ENCODE measurements at regions not wholly inside any gene's neighbourhood (a gene's known extent, or its start where the extent isn't known, plus 50 kb on each side); places are given as distances from the start of the nearest gene placed in this dataset.

DNA sequence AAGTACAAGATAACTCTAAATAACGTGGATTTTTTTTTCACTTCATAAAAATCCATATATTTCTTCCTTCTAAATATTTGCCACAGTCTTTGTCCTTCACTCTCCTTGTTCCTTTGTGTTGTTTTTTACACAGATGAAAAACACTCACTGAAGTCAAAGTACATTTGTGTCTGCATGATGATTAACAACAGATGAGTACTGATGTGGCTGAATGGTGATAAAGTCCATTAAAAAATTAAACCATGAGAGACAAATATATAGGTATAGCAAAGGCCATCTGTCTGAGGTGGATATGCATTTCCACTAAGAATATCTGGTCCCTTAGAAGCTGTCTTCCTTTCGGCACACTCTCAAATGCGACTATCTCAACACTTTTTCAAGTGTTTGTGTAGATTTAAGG lies 317.5 kb upstream of the MCTP2 start:
- H4K20me1 ChIP-seq (ENCODE audit: insufficient read depth) = no peaks in the 10 kb centered on the region
- ATAC-seq = no peak
- POLR2A ChIA-PET = no interaction called here

DNA sequence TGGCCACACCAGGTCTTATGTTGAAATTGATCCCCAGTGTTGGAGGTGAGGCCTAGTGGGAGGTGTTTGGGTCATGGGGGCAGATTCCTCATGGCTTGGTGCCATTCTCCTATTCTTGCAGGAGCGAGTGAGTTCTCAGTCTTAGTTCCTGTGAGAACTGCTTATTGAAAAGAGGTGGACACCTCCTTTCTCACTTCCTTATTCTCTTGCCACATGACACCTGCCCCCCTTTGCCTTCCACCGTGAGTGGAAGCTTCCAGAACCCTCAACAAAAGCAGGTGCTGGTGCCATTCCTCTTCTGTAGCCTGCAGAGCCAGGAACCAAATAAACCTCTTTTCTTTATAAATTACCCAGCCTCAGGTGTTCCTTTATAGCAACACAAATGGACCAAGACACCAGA lies 318.1 kb upstream of the MCTP2 start:
- DNase-seq (ENCODE audit: low read depth, low spot score) (no peak), ATAC-seq (no peak)
- Histone ChIP-seq H2AFZ (ENCODE audit: low read depth, low read length, poor library complexity, severe bottlenecking) (no peak overlapping the region), H3K36me3 (ENCODE audit: control insufficient read depth in 1 of 2, insufficient read depth in 2 of 2, low read length in 2 of 2) (no peaks in the 10 kb centered on the region), H3K27me3 (ENCODE audit: insufficient read depth, low read length) (no peaks in the 10 kb centered on the region), H3K79me2 (ENCODE audit: insufficient read depth, low read length) (no peaks in the 10 kb centered on the region), H3K27ac (ENCODE audit: low read depth, low read length) (no peak overlapping the region), H3K9me2 (ENCODE audit: insufficient read depth) (no peaks in the 10 kb centered on the region), H3K9ac (ENCODE audit: low read length) (no peak overlapping the region), H3K4me2 (ENCODE audit: low read length) (no peak overlapping the region), H3K9me3 (ENCODE audit: control insufficient read depth in 1 of 2, insufficient read depth in 1 of 2, low read depth in 1 of 2, low read length in 2 of 2) (0 out of 4 replicates have a peak, but pooled peaks cover 0 to 4% of the 10 kb centered on the region in 2 experiments), H3K4me3 (replicated peaks in 1 of 2; ENCODE audit: low read depth in 1 of 2, low read length in 2 of 2) (no peak overlapping the region), H4K20me1 (ENCODE audit: insufficient read depth) (no peaks in the 10 kb centered on the region), H3K4me1 (ENCODE audit: control insufficient read depth in 1 of 2, insufficient read depth in 2 of 2, low read length in 2 of 2) (no peaks in the 10 kb centered on the region)
- intact Hi-C loops (cut with micrococcal nuclease) = no loop called here
- ChIA-PET POLR2A (no interaction called here), CTCF (no interaction called here), RAD21 (ENCODE audit: low non-redundant PET in 1 of 2, low total read pairs in 2 of 2, uncharacterized antibody in 2 of 2, unreplicated experiment in 2 of 2) (no interaction called here)
- no TSS peak for BruUV-seq (replicated peaks)
- TF ChIP-seq POLR2A (IDR thresholded peaks at IDR 0.05; ENCODE audit: borderline replicate concordance, extremely low read depth, insufficient read depth, insufficient read length) = no peak
- TF ChIP-seq FOSL1 (IDR thresholded peaks at IDR 0.05; ENCODE audit: low read depth) = no peak
- TF ChIP-seq SP1 (IDR thresholded peaks at IDR 0.05; ENCODE audit: low read depth) = no peak
- TF ChIP-seq POLR2AphosphoS5 (IDR thresholded peaks at IDR 0.05; ENCODE audit: low read depth, low read length) = no peak
- TF ChIP-seq, protein P1, sequence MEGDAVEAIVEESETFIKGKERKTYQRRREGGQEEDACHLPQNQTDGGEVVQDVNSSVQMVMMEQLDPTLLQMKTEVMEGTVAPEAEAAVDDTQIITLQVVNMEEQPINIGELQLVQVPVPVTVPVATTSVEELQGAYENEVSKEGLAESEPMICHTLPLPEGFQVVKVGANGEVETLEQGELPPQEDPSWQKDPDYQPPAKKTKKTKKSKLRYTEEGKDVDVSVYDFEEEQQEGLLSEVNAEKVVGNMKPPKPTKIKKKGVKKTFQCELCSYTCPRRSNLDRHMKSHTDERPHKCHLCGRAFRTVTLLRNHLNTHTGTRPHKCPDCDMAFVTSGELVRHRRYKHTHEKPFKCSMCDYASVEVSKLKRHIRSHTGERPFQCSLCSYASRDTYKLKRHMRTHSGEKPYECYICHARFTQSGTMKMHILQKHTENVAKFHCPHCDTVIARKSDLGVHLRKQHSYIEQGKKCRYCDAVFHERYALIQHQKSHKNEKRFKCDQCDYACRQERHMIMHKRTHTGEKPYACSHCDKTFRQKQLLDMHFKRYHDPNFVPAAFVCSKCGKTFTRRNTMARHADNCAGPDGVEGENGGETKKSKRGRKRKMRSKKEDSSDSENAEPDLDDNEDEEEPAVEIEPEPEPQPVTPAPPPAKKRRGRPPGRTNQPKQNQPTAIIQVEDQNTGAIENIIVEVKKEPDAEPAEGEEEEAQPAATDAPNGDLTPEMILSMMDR (IDR thresholded peaks at IDR 0.05 in 2 of 3, conservative IDR thresholded peaks at IDR 0.05 in 1 of 3; ENCODE audit: borderline replicate concordance in 1 of 3, insufficient read depth in 1 of 3, low read depth in 2 of 3, low read length in 2 of 3) = no peak
- TF ChIP-seq, protein P2, sequence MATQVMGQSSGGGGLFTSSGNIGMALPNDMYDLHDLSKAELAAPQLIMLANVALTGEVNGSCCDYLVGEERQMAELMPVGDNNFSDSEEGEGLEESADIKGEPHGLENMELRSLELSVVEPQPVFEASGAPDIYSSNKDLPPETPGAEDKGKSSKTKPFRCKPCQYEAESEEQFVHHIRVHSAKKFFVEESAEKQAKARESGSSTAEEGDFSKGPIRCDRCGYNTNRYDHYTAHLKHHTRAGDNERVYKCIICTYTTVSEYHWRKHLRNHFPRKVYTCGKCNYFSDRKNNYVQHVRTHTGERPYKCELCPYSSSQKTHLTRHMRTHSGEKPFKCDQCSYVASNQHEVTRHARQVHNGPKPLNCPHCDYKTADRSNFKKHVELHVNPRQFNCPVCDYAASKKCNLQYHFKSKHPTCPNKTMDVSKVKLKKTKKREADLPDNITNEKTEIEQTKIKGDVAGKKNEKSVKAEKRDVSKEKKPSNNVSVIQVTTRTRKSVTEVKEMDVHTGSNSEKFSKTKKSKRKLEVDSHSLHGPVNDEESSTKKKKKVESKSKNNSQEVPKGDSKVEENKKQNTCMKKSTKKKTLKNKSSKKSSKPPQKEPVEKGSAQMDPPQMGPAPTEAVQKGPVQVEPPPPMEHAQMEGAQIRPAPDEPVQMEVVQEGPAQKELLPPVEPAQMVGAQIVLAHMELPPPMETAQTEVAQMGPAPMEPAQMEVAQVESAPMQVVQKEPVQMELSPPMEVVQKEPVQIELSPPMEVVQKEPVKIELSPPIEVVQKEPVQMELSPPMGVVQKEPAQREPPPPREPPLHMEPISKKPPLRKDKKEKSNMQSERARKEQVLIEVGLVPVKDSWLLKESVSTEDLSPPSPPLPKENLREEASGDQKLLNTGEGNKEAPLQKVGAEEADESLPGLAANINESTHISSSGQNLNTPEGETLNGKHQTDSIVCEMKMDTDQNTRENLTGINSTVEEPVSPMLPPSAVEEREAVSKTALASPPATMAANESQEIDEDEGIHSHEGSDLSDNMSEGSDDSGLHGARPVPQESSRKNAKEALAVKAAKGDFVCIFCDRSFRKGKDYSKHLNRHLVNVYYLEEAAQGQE (IDR thresholded peaks at IDR 0.05; ENCODE audit: low read depth) = no peak
- no peak for TF ChIP-seq ELF1 (IDR thresholded peaks at IDR 0.05; ENCODE audit: borderline replicate concordance, low read depth)
- TF ChIP-seq SIN3A (IDR thresholded peaks at IDR 0.05; ENCODE audit: low read depth) = no peak
- no peak for TF ChIP-seq ZNF274 (IDR thresholded peaks at IDR 0.05; ENCODE audit: low read depth, low read length)
- TF ChIP-seq SRF (IDR thresholded peaks at IDR 0.05; ENCODE audit: low read depth) = no peak
- no peak for TF ChIP-seq CBX3 (IDR thresholded peaks at IDR 0.05; ENCODE audit: low read depth)
- TF ChIP-seq YY1 (IDR thresholded peaks at IDR 0.05; ENCODE audit: extremely low read depth, insufficient replicate concordance, low read depth, low read length) = no peak

More for the DNA sequence above, 317.5 kb upstream of the MCTP2 start:
- no peak for DNase-seq (ENCODE audit: low read depth, low spot score)
- H2AFZ ChIP-seq (ENCODE audit: low read depth, low read length, poor library complexity, severe bottlenecking) = no peak overlapping the region
- H3K4me1 ChIP-seq (ENCODE audit: control insufficient read depth in 1 of 2, insufficient read depth in 2 of 2, low read length in 2 of 2) = no peaks in the 10 kb centered on the region
- TF ChIP-seq SRF (IDR thresholded peaks at IDR 0.05; ENCODE audit: low read depth) (no peak), YY1 (IDR thresholded peaks at IDR 0.05; ENCODE audit: extremely low read depth, insufficient replicate concordance, low read depth, low read length) (no peak), CEBPB (IDR thresholded peaks at IDR 0.05; ENCODE audit: low read depth) (no peak), ZFX (IDR thresholded peaks at IDR 0.05) (no peak), ZNF274 (IDR thresholded peaks at IDR 0.05; ENCODE audit: low read depth, low read length) (no peak), POLR2AphosphoS5 (IDR thresholded peaks at IDR 0.05; ENCODE audit: low read depth, low read length) (no peak)
- ChIA-PET RAD21 (ENCODE audit: low non-redundant PET in 1 of 2, low total read pairs in 2 of 2, uncharacterized antibody in 2 of 2, unreplicated experiment in 2 of 2) (no interaction called here), CTCF (no interaction called here)
- H3K36me3 ChIP-seq (ENCODE audit: control insufficient read depth in 1 of 2, insufficient read depth in 2 of 2, low read length in 2 of 2) = no peaks in the 10 kb centered on the region
- no TSS peak for BruUV-seq (replicated peaks)
- no peak overlapping the region for H3K4me3 ChIP-seq (replicated peaks in 1 of 2; ENCODE audit: low read depth in 1 of 2, low read length in 2 of 2)
- H3K9me3 ChIP-seq (ENCODE audit: control insufficient read depth in 1 of 2, insufficient read depth in 1 of 2, low read depth in 1 of 2, low read length in 2 of 2) = 0 out of 4 replicates have a peak, but pooled peaks cover 0 to 4% of the 10 kb centered on the region in 2 experiments
- no peak overlapping the region for H3K9ac ChIP-seq (ENCODE audit: low read length)
- no peaks in the 10 kb centered on the region for H3K79me2 ChIP-seq (ENCODE audit: insufficient read depth, low read length)
- no peak overlapping the region for H3K27ac ChIP-seq (ENCODE audit: low read depth, low read length)
- H3K4me2 ChIP-seq (ENCODE audit: low read length) = no peak overlapping the region
- no peaks in the 10 kb centered on the region for H3K9me2 ChIP-seq (ENCODE audit: insufficient read depth)
- intact Hi-C loops (cut with micrococcal nuclease) = no loop called here
- no peaks in the 10 kb centered on the region for H3K27me3 ChIP-seq (ENCODE audit: insufficient read depth, low read length)
